HG03135 (cell line): ENCODE measurements at regions not wholly inside any gene's neighbourhood (a gene's known extent, or its start where the extent isn't known, plus 50 kb on each side); places are given as distances from the start of the nearest gene placed in this dataset.
"Not testable (repeated sequence)": the region's sequence is repeated elsewhere in the genome, so short reads cannot be mapped to it uniquely, and the experiment has no call there.

Experiments
- ATAC-seq: cut with Tn5 transposase; IDR thresholded peaks from one replicate; pipeline ENCODE4 v1.9.1; 2021; ENCODE audit warnings: mild to moderate bottlenecking, moderate library complexity; ENCODE audit not compliant: unreplicated experiment

DNA sequence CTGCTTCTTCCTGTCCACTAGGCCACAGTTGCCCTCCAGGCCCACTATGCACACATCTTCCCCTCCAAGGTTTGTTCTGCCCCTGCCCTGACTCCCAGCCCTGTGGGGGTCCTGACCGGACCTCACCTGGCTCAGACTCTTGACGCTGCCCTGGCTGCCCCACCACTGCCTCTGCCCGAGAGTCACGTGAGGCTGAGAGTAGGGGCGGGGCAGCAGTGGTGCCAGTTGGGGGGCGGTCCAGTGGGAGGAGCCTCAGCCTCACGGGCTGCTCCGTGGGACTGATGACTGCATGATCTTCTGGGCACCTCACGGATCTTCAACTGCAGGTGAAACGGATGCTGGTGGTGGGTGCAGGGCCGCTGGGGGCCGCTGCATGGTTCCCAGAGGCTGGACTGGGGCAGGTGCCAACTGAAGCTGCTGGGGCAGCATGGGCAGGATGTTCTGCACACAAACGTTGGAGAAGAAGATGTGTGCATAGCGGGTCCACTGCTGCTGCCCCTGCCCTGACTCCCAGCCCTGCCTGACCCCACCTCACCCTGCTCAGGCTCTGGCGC lies 77.6 kb downstream of the HHIPL2 start:
- ATAC-seq = not testable (repeated sequence)

- no peak for ATAC-seq
Measured at GRCh38 chr1:222466150-222466865, 81.6 kb downstream of the HHIPL2 start.

DNA sequence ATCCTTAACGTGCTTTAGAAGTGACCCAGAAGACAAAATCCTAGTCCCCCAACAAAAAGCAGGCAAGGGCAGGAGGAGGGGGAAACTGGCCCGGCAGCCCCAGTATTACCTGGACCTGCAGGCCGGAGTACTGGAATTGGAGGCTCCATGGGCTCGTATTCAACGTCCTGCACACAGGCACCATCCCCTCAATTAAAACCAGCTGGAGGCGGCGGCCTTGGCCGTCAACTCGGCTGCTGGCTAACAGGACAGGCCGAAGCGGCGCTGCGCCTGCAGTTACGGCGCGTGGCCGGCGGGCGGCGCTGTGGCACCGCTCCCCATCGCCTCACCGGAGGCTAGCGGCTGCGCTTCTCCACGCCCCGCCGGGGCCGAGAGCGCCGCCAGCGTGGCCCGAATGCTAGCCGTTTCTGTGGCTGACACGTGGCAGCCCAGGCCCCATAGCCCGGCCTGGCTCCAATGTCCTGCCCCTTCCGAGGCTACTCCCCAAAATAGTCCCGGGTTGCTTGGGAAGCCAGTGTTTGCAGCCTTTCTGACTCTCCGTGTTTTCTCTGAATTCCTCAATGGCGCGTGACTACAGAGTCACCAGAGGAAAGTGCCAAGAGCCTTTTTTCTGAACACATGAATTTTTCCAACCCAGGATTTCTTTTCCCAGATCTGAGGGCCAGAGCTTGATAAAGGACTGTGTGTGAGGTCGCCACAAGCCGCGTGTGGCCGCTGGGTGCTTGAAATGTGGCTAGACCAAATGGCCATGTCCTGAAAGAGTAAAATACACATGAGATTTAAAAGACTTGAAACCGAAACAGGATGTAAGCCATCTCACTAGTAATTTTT lies 82.5 kb downstream of the HHIPL2 start:
- peak; percentile 89 for ATAC-seq

DNA sequence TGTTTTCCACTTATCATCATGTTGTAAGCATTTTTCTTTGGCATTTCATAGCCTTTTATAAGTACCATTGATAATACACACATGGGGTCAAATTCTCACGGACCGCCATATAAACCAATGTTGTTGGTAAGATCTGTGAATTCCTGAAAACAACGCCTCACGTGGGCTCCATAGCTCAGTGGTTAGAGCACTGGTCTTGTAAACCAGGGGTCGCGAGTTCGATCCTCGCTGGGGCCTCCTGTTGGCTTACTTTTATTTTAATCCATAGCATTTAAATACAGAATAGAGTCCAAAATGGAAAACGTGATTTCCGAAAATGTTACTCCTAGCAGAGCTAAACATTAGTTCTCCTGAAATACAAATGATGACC lies 83.1 kb downstream of the HHIPL2 start:
- ATAC-seq = peak; percentile 17

DNA sequence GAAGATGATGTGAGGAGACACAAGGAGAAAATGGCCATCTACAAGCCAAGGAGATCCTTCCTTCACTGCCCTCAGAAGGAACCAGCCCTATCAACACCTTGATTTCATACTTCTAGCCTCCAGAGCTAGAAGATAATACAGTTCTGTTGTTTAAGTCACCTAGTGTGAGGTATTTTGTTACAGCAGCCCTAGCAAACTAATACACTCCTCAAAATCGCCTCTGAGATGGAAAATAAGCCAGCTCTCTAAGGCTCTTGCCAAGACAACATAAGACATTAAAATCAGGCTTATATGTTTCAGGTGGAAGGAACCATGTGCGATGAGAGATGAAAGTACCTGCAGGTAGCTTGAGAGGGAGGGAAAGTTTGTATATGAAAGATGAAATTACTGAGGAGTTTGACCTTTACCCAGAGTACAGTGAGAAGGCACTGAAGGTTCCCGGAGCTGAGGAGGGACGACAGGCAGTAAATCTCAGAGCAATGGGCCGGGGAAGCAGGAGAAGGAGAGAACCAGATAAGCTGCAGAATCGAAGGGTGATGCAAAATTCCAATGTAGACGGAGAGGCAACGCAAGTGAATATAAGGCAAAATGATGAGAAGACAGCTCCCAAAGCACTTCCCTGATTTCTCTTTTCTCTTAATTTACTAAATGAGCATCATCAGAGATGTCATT lies 84.7 kb downstream of the HHIPL2 start:
- ATAC-seq = no peak

DNA sequence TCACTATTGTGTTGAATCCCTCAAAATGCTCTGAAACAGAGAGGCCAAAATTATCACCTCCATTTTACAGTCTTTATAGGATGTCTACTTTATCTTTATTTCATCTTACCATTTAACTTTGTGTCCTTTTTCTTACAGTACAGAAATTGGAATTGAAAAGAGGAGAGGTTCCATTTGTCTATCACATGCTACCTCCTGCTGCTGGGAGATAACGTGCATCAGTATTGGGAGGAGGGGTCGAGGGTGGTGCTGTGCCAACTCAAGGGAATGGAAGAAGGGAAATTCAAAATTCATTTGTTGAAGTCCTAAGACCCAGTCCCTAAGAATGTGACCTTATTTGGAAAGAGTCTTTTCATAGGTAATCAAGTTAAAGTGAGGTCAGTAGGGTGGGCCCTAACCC lies 85.3 kb downstream of the HHIPL2 start:
- no peak for ATAC-seq

DNA sequence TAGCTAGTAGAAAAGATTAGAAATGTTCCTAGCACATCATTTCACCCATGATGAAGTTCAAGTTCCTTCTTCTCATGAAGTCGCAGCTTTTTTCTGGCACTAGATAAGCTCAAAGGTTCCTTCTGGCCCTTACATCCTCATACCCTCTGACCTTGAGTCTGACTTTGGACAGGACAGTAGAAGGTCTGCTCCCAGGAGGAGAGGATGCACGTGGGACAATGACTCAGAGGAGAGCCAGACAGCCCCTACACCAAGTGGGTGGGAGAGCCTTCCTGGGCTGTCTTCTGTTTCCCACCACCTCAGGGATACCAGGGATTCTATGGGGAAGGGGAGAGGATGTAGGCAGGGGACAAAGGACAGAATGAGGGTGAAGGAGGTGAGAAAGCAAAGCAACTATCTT lies 86.0 kb downstream of the HHIPL2 start:
- no peak for ATAC-seq

GRCh38 chr1:222459652-222460051 lies 88.3 kb downstream of the HHIPL2 start:
- ATAC-seq = no peak

- ATAC-seq = no peak
Measured at GRCh38 chr1:222457513-222457912, 90.4 kb downstream of the HHIPL2 start.

DNA sequence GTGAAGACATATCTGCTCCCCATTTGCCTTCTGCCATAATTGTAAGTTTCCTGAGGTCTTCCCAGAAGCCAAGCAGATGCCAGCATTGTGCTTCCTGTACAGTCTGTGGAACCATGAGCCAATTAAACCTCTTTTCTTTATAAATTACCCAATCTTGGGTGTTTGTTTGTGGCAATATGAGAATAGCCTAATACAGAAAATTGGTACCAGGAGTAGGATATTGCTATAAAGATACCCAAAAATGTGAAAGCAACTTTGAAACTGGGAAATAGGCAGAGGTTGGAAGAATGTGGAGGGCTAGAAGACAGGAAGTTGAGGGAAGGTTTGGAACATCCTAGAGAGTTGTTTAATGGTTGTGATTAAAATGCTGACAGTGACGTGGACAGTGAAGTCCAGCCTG lies 90.8 kb downstream of the HHIPL2 start:
- no peak for ATAC-seq

DNA sequence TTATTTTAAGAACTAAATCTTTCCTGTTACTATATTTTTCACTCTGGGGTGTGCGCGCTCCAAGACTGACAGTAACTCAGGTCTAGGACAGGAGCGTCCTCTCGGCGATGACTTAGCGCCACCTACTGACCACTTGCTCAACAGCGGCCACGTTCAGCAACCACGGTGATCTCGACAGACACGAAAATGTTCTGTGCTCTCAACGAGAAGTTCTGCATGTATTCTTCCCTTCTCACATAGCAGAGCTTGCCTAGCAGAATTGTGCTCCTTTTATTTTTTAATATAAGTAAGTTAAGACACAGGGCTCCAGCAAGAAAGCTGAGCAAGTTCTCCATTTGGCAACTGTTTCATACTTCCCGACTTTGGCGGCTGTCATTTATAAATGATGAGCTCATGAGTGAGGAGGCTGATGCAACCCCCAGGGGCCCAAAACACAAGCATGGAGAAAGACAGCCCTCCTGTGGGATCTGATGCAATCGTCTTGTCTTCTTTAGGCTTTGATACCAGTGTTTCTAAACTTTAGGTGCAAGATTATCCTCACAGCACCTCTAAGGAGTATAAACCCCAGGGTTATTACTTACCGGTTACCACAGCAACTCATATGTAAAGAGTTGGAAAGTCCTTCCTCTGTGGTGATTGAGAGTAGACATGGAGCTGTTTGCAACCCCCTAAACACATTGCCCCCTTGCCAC lies 92.6 kb downstream of the HHIPL2 start:
- peak; percentile 94 for ATAC-seq

DNA sequence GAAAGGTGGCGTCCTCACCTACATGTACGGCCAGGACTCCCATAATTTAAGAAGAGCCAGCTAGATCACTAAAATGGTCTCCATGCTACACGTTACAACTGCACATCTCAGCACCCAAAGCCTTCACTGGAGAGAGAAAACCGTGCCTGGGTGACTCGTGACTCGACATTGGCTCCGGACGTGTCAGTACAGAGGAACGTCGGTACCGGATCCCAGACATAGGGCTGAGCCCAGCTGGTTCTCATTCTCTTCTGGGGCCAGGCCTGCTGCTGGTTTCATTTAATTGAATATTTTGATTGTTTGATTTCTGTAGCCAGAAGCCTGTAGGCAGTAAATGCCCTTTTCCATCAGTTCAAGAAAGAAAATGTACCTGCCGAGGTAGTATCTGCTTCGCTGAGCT lies 93.1 kb downstream of the HHIPL2 start:
- peak; percentile 10 for ATAC-seq

- ATAC-seq = no peak
Measured at GRCh38 chr1:222454186-222454585, 93.7 kb downstream of the HHIPL2 start.

DNA sequence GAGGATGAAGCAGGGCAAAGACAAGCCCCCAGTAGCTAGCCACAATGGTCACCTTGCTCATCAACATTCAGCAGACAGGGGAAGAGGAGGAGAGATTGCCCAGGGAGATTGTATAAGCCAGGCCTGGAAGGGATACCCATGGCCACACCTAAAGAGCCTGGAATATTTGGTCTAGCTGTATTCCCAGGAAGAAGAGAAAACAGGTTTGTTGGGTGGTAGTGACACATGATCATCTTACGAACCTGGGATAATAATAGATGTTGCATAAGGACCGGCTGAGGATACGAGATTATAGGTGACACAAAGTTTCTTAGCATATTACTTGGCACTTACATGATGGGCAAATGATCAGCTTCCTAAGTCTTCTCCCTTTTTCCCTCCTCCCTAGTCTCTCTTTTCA lies 95.9 kb downstream of the HHIPL2 start:
- ATAC-seq = no peak

GRCh38 chr1:222443566-222443965 lies 104.3 kb downstream of the HHIPL2 start:
- ATAC-seq = no peak

DNA sequence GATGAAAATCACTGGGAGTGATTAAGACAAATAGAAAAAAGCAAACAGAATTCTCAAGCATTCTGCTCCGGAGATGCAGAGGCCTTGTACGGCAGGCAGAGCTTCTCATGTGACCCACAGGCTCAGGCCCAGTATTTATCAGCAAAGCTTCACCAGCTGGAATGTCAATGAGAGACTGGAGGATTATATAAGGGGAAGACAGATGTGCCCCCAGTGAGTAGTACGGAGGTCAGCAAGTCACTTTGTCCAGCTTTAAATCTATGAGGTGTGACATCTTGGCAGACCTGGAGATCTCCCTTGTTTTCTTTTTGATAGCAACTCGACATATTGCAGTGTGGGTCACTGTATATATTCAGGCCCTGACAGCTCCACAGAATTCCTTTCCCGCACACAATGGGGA lies 106.8 kb downstream of the HHIPL2 start:
- no peak for ATAC-seq

DNA sequence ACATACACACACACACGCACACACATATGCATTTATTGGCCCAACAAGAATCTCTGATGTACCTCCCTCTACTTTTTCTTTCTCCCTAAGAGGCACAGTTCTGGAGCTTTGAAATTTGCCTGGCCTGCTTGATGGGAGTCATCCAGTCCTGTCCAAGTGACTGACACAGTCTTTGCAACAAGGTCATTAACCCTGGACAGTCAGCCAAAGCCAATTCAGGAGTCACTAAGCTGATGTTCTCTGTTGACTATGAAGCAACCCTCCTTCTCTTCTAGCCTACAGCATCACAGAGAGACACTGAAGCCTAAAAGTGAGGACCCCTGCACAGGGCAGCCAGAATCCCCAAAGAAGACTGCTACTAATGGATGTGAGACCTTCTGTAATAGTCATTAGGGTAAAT lies 123.1 kb downstream of the HHIPL2 start:
- ATAC-seq = no peak

GRCh38 chr1:222421380-222421779 lies 126.5 kb downstream of the HHIPL2 start:
- no peak for ATAC-seq

GRCh38 chr1:222420633-222421032 lies 127.3 kb downstream of the HHIPL2 start:
- no peak for ATAC-seq

DNA sequence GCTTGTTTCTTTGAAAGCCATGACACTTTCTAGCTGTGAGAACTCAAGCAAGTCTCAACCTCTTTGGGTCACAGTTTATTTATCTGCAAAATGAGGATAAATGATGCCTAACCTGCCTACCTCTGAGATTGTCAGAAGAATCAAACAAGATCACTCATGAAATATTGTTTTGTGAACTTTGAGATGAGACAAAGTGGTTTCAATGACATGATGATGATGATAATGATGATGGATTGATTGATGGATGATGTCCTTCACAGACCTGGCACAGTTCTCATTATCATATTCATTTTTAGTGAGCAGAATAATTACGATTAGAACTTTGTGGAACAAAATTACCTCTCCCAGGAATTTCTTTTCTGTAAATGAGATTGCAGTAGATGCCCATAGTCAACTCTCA lies 129.2 kb downstream of the HHIPL2 start:
- ATAC-seq = no peak

GRCh38 chr1:222417264-222417663 lies 130.6 kb downstream of the HHIPL2 start:
- ATAC-seq = no peak
